Fibroblast of the aortic adventitia (primary cell): ENCODE measurements at regions not wholly inside any gene's neighbourhood (a gene's known extent, or its start where the extent isn't known, plus 50 kb on each side); places are given as distances from the start of the nearest gene placed in this dataset.
A peak's percentile ranks its signal among the peaks of the same experiment; 100 is the strongest.

Experiments
- DNase-seq: peaks from one replicate; pipeline ENCODE4 v3.0.0-alpha.2; 2010; ENCODE audit warnings: low read depth
- H3K4me3 ChIP-seq: 2 replicates; pipeline ENCODE4 v1.5.1; 2011; ENCODE audit warnings: low read depth, mild to moderate bottlenecking, control low read depth, low read length, moderate library complexity
- TF ChIP-seq, protein P1 (sequence below): IDR thresholded peaks from 2 replicates; pipeline ENCODE4 v1.5.1; 2011; ENCODE audit warnings: mild to moderate bottlenecking, low read length, control low read depth, inconsistent platforms; ENCODE audit not compliant: insufficient read depth

DNA sequence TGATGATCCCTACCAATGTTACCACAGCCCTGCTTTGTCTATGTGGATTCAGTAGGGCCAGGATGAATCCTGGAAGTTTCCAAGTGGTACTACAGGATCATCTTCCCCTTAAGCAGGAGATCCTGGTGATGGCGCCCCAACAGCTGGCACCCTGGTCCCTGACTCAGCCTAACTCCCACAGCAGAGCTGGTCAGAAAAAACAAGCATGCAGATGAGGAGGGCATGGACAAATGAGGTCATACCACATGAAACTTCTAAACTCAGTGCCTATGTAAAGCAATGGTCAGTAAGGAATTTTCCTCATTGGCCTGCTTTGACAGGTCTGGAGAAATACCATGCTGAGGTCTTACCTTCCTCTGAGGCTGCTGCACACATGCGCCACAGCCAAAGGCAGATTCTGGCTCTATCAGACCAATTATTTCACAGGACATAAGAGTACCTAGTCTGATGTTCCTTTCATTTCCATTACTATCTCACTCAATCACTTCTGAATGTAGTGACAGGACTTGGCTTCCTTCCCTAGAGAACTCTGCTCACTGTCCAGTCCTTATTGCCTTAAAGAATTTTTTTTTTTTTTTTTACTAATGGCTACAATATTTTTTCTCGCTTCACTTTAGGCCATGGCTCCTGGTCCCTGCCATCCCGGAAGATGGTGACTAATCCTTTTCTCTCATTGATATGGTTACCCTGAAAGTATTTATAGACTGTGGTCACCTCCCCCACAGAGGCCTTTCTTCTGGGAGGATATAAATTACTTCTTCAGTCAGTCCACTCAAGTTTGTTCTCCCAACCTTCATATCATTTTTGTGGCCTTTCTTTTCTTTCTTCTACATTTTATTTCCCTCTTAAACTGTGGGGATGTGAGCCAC lies 525.2 kb upstream of the PSMD7 start:
- H3K4me3 ChIP-seq = no peak overlapping the region
- TF ChIP-seq, protein P1, sequence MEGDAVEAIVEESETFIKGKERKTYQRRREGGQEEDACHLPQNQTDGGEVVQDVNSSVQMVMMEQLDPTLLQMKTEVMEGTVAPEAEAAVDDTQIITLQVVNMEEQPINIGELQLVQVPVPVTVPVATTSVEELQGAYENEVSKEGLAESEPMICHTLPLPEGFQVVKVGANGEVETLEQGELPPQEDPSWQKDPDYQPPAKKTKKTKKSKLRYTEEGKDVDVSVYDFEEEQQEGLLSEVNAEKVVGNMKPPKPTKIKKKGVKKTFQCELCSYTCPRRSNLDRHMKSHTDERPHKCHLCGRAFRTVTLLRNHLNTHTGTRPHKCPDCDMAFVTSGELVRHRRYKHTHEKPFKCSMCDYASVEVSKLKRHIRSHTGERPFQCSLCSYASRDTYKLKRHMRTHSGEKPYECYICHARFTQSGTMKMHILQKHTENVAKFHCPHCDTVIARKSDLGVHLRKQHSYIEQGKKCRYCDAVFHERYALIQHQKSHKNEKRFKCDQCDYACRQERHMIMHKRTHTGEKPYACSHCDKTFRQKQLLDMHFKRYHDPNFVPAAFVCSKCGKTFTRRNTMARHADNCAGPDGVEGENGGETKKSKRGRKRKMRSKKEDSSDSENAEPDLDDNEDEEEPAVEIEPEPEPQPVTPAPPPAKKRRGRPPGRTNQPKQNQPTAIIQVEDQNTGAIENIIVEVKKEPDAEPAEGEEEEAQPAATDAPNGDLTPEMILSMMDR = no peak
- DNase-seq = no peak

DNA sequence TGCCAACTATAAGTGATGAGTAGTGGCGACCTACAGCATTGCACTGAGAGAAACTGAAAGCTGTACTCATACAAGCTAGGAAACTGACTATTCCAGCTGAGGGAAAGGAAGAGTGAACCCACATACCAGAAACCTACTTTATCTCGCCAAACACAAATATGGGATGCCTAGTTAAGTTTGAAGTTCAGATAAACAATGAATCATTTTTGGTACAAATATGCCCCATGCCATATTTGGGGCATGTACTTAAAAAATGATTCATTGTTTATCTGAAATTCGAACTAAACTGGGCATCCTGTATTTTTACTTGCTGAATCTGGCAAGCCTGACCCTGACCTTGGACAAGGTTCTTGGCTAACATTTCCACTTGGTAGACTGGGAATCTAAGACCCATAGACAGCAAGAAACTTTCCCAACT lies 527.8 kb upstream of the PSMD7 start:
- peak; percentile 6 for DNase-seq
- TF ChIP-seq, protein P1 = no peak
- no peak overlapping the region for H3K4me3 ChIP-seq

DNA sequence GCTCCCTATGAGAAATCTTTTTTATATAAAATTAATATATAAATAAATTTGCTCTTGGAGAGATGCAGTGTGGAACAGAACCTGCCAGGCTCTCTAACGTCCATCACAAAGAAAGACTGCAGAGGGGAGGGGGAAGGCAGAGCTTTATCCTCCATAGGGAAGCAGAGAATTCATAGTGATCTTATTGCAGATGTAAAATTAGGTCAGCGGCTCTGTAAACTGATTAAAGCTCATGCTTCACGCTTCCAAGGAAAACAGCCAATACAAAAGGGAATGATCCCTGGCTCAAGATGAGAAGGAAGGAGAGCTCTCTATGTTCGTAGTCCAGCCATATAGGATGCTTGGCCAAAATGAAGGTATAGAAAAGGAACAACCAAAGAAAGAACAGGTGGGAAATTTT lies 532.3 kb upstream of the PSMD7 start:
- H3K4me3 ChIP-seq = no peak overlapping the region
- TF ChIP-seq, protein P1 = no peak
- DNase-seq = no peak

DNA sequence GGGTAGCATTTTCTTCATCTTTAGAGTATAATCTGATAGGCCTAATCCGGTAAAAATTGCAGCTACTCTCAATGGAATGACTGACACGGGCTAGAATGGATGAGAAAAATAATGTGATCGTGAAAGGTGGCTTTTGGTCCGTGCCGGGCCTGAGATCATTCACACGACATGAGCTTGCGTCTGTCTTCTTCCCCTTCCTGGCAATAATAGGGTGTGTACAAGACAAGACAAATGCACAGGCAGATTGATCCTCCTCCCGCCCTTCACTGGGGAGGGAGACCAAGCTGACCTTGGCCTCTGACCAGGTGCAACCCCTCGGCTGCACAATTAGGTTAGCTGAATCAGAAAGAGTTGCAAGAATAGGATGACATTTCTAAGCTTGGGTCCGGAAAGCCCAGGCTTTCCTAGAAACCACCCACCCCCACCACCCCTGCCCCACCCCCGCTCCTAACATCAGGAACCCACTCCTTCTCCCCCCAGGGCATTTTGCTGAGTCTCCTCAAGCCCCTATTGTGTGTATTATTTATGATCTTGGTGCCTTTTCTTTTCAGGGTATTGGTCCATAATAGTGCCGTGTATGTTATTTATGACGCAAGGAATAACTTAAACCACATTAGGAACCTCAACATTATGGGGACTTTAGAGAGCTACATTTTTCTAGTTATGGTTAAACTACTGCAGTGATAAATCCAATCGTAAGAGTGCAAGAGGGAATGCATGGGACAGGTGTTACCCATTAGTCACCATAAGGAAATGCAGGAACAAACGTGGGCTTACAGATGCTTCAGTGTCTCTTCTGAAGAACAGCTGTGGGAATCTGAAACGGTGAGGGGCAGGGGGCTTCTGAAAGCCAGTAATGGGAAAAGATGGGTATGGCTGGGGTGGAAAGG lies 540.1 kb upstream of the PSMD7 start:
- TF ChIP-seq, protein P1 = no peak
- no peak for DNase-seq
- no peak overlapping the region for H3K4me3 ChIP-seq

DNA sequence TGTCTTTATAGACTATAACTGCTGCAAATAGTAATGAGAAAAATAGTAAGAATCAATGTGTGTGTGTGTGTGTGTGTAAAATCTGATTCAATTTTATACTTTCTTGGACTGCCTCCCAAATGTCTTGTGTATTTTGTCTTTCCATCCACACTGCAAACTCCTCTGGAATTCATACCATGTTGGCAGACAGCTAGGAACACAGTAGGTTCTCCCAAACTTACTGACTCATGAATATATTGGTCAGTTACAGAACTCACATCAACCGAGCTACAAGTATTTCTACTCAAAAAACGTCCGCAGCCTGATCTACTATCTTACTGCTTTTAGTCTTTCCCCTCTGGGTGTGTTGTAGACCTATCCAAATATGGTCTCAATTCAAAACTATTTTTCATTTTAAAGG lies 542.7 kb upstream of the PSMD7 start:
- no peak overlapping the region for H3K4me3 ChIP-seq
- no peak for DNase-seq

DNA sequence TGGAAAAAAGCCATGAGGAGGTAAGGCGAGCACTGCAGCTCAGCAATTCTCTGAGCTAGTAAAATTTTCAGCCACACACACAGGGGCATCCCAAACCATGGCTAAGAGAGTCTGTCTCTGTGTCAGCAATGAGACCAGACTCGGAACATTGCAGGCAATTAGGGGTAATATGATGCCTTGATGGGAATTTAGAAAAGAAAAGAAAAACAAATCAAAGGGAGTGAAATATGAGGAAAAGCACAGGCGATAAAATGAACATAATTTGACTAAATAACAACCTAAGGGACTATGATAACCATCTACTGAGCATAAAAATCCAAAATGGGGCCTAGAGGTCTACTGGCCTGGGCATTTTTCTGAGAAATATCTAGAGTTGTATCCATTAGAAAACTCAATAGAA lies 546.0 kb upstream of the PSMD7 start:
- H3K4me3 ChIP-seq = no peak overlapping the region
- no peak for DNase-seq
- TF ChIP-seq, protein P1 = no peak

More for the DNA sequence above, 542.7 kb upstream of the PSMD7 start:
- TF ChIP-seq, protein P1 = no peak
